ENCODE measurements at regions not wholly inside any gene's neighbourhood (a gene's known extent, or its start where the extent isn't known, plus 50 kb on each side); places are given as distances from the start of the nearest gene placed in this dataset.

DNA sequence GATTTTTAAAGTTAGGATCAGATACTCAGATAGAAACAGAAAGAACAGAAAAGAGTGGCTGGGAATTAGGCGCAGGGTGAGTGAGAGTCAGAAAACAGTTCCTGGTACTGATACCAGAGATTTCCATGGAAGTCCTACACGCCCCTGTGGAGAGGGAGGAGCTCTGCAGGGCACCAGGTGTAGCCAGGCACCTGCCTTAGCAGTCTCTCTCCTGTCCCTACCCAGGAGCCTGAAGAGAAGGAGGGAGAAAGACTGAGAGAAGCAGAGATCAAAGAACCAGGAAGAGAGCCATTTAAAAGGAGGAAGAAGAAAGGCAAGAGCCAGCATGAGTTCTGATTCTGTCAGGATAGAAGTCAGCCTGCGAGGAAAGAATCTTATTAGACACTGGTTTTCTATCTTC is 65.0 kb downstream of the CBLN1 start:
- DNase-seq (ENCODE audit: low spot score): no peak

- no peak for DNase-seq (ENCODE audit: low spot score)
These were observed 68.0 kb downstream of the CBLN1 start for GRCh38 chr16:49213594-49213993.

DNA sequence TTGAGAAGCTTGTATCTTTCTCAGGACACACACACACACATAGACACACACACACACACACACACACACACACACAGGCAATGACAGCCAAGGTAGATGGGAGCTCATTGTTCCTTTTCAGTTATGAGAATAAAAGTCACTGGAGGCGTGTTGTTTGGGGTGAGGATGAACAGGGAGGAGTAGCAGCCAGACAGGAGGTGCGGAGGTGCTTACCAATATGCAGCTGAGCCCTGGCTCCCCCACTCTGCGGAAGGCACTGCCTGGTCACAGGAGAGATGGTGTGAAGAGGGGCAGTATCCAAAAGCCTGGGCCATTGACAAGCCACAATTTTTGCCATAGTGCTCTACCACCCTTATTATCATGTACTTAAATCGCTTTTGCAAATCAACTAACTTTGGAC is 77.4 kb downstream of the CBLN1 start:
- DNase-seq (ENCODE audit: low spot score): no peak

DNA sequence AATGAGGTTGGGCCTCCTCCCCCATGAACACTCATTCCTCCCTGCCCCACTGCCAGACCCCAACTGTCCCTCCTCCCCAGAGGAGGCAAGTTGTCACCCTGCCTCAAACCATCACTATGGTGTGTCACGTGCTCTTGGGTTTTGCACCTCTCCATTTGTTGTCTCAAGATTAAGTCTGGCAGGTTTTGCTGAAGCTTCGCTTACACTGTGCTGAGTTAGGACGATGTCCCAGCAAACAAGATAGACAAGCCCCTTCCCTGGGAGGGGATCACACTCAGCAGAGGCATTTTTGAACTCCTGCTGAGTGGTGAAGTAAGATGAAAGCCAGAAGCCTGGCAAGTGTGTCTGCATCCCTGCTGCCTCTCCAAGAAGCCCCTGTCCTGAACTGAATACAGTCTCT is 78.3 kb downstream of the CBLN1 start:
- no peak for DNase-seq (ENCODE audit: low spot score)

- DNase-seq (ENCODE audit: low spot score): no peak
These were observed 80.5 kb downstream of the CBLN1 start for GRCh38 chr16:49201118-49201517.

DNA sequence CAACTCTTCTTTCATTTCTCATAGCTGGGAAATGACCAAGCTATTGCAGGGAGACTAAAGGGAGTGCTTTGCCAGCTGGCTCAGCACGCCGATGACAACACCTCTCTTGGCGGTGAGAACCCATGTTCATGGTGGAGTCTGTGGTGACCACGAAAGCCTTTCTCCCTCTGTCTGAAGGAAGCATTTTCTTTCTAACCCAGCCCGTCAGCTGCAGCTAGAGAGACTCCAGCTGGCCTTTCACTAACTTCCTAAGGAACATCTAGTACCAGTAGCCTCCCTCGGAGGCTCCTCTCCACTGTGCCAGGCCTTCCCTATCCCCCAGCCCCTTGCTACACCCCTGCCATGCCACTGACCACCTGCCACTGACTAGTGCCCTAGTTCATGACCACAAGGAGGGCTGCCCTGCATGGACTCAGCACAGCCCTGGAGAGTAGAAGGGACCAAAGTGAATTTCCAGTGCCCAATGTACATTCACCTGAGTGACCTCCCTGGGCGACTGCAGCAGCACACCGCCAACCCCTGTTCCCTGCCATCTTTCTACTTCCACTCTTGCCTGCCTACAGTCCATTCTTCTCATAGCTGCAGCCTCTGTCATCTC is 81.3 kb downstream of the CBLN1 start:
- DNase-seq (ENCODE audit: low spot score): no peak

GRCh38 chr16:49195237-49195548 is 86.4 kb downstream of the CBLN1 start:
- DNase-seq (ENCODE audit: low spot score): no peak

GRCh38 chr16:49194537-49195236 is 87.0 kb downstream of the CBLN1 start:
- no peak for DNase-seq (ENCODE audit: low spot score)

- no peak for DNase-seq (ENCODE audit: low spot score)
These were observed 88.0 kb downstream of the CBLN1 start for GRCh38 chr16:49193596-49193995.

GRCh38 chr16:49189286-49189685 is 92.4 kb downstream of the CBLN1 start:
- DNase-seq (ENCODE audit: low spot score): no peak

DNA sequence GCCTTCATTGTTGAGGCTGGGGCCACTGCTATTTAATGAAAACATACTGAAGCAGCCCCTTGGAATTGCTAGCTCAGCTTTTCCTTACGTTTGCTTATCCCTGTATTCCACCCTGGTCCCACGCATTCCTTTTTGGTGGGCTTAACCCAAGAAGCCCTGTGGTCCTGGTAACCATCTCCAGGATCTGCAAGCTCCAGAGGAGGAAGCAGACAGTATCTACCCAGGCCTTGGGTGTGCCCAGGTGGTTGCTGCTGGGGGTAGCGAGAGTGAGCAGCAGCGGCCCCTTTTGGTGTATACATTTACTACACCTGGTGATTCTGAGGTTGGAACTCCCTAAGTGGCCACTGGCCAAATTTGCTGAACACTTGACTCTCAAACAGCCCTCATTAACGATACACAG is 97.7 kb downstream of the CBLN1 start:
- DNase-seq (ENCODE audit: low spot score): peak; percentile 49

DNA sequence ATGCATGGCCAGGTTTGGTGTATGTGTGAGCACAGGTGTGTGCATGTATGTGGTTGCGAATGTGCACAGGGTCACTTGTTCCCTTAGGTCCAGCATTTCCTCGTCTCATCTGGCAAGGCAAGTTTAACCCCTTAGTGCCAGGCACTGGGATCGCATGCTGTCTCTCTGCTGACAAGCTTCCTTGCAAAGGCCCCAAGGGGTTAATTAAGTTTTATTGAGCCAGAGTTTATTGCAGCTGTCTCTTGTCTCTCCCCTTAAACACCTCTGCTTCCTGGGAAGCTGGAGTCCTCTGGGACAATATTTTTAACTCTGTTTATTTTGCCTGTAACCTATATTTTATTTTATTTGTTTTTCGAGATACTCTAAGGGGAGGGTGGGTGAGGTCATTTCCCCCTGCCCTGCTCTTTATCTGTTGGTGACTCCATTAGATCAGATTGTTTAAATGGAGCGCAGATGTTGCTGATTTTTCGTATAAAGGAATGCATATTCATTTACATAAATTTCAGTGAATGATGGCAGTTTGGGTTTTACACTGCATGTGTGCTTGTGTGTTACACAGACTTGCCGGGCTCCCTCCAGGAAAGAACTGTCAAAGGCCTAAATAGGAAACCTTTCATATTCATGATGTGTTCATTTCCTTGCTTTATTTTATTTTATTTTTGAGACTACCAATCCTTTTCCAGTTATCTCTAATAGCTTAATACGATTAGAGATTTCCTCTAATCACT is 99.7 kb downstream of the CBLN1 start:
- DNase-seq (ENCODE audit: low spot score): no peak

- DNase-seq (ENCODE audit: low spot score): no peak
These were observed 101.8 kb downstream of the CBLN1 start for GRCh38 chr16:49179714-49180330.

DNA sequence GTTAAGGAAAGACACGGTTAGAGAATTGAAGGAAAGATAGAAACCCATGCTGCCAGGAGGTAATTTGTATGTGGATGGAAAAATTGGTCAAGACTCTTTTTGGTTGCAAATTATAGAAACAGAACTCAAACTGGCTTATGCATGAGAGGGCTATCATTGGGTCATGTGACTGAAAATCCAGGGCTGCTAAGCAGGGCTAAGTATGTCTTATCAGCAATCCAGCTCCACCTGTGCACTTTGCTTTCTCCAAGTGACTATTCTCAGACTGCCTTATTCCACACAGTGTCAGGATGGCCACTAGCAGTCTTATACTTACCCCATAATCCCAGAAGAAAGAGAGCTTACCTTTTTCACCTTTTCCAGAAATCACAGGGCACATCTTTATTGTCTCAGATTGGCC is 113.5 kb downstream of the CBLN1 start:
- DNase-seq (ENCODE audit: low spot score): no peak

GRCh38 chr16:49165025-49165424 is 116.6 kb downstream of the CBLN1 start:
- no peak for DNase-seq (ENCODE audit: low spot score)

DNA sequence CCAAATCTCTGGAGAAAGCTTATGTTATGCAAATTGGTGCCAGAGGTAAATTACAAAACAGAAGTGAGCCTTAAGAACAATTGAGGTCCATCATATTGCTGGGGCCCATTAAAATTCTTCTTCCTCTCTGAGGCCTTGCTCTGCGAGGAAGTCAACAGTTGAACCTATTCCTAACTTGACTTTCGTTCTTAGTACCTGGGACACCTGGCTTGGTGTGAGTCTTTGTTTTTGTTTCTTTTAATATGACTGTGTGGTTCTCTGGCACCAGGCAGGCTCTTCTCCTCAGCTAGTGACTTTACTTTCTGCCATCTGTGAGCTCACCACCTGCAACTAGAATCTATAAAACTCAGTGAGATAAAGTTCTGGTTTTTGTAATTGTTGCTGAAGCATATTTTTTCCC is 120.4 kb downstream of the CBLN1 start:
- no peak for DNase-seq (ENCODE audit: low spot score)

GRCh38 chr16:49158029-49158642 is 123.5 kb downstream of the CBLN1 start:
- DNase-seq (ENCODE audit: low spot score): peak; percentile 33

DNA sequence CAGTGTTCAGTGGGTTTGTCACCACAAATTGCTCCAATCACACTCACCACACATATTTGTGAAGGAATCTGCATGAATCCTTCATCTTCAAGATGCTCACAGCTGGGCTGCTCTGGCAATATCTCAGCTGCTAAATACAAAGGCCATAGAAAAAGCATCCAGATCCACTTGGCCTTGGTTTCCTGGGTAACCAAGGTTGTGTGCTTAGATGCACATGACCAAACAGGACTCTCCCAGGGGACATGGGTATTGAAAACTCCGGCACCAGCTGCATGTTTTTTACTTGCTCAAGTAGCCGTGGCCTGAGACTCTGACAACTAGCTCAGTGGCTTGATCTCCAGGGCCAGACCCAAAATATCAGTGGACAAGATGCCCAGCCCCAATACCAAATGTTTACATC is 131.3 kb downstream of the CBLN1 start:
- no peak for DNase-seq (ENCODE audit: low spot score)

- no peak for DNase-seq (ENCODE audit: low spot score)
These were observed 133.2 kb downstream of the CBLN1 start for GRCh38 chr16:49148410-49148809.

GRCh38 chr16:49140618-49141017 is 141.0 kb downstream of the CBLN1 start:
- no peak for DNase-seq (ENCODE audit: low spot score)

DNA sequence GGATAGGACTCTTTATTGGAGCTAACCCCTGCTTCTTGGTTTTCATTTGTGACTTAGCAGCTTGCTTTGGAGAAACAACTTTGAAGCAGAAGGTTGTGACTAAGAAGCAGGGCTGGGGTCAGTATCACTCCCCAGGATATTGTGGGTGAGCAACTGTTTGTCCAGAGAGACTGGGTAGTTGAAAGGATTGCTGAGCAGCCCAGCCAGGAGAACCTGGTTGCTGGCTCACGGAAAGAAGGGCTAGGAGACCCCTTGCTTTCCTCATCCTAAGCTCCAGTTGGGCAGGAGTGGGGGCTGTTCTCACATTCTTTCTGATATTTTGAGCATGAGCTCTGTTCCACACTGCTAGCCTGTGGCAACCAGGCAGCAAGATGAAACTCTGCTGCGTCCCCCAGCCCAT is 151.2 kb downstream of the CBLN1 start:
- DNase-seq (ENCODE audit: low spot score): no peak

DNA sequence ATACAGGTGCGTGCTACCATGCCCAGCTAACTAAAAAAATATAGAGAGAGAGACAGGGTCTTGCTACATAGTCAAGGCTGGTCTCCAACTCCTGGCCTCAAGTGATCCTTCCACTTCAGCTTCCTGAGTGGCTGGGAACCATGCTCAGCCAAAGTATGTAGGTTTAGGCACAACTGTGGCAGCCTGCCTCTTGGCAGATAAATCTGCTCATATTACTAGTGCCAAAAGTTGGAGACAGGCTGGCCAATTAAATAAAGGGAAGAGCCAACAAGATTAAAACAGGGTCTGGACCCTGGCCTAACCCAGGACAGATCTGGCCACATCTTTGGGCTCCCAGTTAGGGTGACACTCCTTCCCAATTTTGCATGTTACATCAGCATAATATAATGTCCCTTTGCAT is 151.7 kb downstream of the CBLN1 start:
- DNase-seq (ENCODE audit: low spot score): no peak

Measured in HT-29 (cell line).